ENCODE measurements at regions not wholly inside any gene's neighbourhood (a gene's known extent, or its start where the extent isn't known, plus 50 kb on each side); places are given as distances from the start of the nearest gene placed in this dataset.

DNA sequence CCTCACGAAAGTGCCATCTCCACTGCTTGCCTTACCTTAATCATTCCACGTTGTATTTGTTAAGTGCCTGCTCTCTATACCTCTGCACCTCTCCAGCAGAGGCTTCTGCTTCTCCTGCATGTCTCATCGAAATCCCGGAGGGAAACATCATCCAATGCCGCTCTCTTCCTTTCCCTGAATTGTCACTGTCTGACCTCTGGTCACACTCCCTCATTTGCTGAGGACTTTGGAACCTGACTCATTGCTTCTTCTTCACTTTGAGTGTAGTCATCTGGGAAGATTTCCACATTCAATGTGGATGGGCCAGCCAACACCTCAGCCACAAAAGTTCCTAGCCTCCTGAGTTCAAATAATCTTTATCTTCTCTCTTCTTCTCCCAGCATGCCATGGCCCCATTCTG is 78.9 kb upstream of the BEND6 start:
- Histone ChIP-seq H3K27ac (ENCODE audit: low read depth in 1 of 2, low read length in 2 of 2) (no peak overlapping the region), H3K4me1 (ENCODE audit: control insufficient read depth in 4 of 4, insufficient read depth in 4 of 4, low read length in 3 of 4) (no peaks in the 10 kb centered on the region), H3K9ac (ENCODE audit: low read depth in 1 of 2, low read length in 2 of 2) (no peak overlapping the region), H3K27me3 (ENCODE audit: control insufficient read depth in 4 of 4, insufficient read depth in 4 of 4, low read length in 3 of 4) (no peaks in the 10 kb centered on the region), H3K4me3 (ENCODE audit: low read depth in 1 of 3, low read length in 3 of 3) (no peak overlapping the region), H3K9me3 (ENCODE audit: control insufficient read depth in 4 of 4, low read length in 3 of 4) (no peaks in the 10 kb centered on the region), H3K36me3 (ENCODE audit: control insufficient read depth in 4 of 4, insufficient read depth in 3 of 4, low read depth in 1 of 4, low read length in 3 of 4) (no peaks in the 10 kb centered on the region)
- DNase-seq (ENCODE audit: low spot score): no peak
- TF ChIP-seq RXRA (IDR thresholded peaks at IDR 0.05): no peak
- TF ChIP-seq HNF4A (conservative IDR thresholded peaks at IDR 0.05): no peak
- TF ChIP-seq, protein P1, sequence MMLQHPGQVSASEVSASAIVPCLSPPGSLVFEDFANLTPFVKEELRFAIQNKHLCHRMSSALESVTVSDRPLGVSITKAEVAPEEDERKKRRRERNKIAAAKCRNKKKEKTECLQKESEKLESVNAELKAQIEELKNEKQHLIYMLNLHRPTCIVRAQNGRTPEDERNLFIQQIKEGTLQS (IDR thresholded peaks at IDR 0.05): no peak
- no peak for TF ChIP-seq RAD21 (IDR thresholded peaks at IDR 0.05)
- no peak for TF ChIP-seq GABPA (IDR thresholded peaks at IDR 0.05 in 1 of 2, conservative IDR thresholded peaks at IDR 0.05 in 1 of 2)
- TF ChIP-seq JUND (IDR thresholded peaks at IDR 0.05): no peak
- no peak for TF ChIP-seq FOXA1 (IDR thresholded peaks at IDR 0.05)
- no peak for TF ChIP-seq ZBTB33 (IDR thresholded peaks at IDR 0.05)
- TF ChIP-seq, protein P2, sequence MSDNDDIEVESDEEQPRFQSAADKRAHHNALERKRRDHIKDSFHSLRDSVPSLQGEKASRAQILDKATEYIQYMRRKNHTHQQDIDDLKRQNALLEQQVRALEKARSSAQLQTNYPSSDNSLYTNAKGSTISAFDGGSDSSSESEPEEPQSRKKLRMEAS (IDR thresholded peaks at IDR 0.05): no peak
- TF ChIP-seq, protein P3, sequence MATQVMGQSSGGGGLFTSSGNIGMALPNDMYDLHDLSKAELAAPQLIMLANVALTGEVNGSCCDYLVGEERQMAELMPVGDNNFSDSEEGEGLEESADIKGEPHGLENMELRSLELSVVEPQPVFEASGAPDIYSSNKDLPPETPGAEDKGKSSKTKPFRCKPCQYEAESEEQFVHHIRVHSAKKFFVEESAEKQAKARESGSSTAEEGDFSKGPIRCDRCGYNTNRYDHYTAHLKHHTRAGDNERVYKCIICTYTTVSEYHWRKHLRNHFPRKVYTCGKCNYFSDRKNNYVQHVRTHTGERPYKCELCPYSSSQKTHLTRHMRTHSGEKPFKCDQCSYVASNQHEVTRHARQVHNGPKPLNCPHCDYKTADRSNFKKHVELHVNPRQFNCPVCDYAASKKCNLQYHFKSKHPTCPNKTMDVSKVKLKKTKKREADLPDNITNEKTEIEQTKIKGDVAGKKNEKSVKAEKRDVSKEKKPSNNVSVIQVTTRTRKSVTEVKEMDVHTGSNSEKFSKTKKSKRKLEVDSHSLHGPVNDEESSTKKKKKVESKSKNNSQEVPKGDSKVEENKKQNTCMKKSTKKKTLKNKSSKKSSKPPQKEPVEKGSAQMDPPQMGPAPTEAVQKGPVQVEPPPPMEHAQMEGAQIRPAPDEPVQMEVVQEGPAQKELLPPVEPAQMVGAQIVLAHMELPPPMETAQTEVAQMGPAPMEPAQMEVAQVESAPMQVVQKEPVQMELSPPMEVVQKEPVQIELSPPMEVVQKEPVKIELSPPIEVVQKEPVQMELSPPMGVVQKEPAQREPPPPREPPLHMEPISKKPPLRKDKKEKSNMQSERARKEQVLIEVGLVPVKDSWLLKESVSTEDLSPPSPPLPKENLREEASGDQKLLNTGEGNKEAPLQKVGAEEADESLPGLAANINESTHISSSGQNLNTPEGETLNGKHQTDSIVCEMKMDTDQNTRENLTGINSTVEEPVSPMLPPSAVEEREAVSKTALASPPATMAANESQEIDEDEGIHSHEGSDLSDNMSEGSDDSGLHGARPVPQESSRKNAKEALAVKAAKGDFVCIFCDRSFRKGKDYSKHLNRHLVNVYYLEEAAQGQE (IDR thresholded peaks at IDR 0.05): no peak
- no peak for TF ChIP-seq FOXA2 (IDR thresholded peaks at IDR 0.05)
- no peak for TF ChIP-seq NR2F2 (IDR thresholded peaks at IDR 0.05)
- TF ChIP-seq CTCF (IDR thresholded peaks at IDR 0.05; ENCODE audit: low read depth, low read length, missing input control): no peak
- TF ChIP-seq SP1 (IDR thresholded peaks at IDR 0.05): no peak
- TF ChIP-seq HNF4G (IDR thresholded peaks at IDR 0.05): no peak
- no peak for TF ChIP-seq TAF1 (conservative IDR thresholded peaks at IDR 0.05)
- TF ChIP-seq YY1 (IDR thresholded peaks at IDR 0.05): no peak
- TF ChIP-seq EGR1 (IDR thresholded peaks at IDR 0.05; ENCODE audit: low read depth in 2 of 2): no peak
- WGBS: 72% methylated on average over 5 of the region's 5 CpGs
